Mesothelial cell of epicardium (in vitro differentiated cells): ENCODE measurements at regions not wholly inside any gene's neighbourhood (a gene's known extent, or its start where the extent isn't known, plus 50 kb on each side); places are given as distances from the start of the nearest gene placed in this dataset.

Source experiments
- DNase-seq, 2 experiments: peaks; one replicate each; pipeline ENCODE4 v3.0.0; 2021; ENCODE audit warnings: low spot score in 2 of 2; ENCODE audit not compliant: unreplicated experiment in 2 of 2
- H3K27ac Mint-ChIP-seq: 2 replicates; pipeline ENCODE4 v1.8.0; 2021; ENCODE audit warnings: mixed read lengths
- H3K27me3 Mint-ChIP-seq: 2 replicates; pipeline ENCODE4 v1.8.0; 2021; ENCODE audit warnings: low read depth, mixed read lengths
- H3K36me3 Mint-ChIP-seq: 2 replicates; pipeline ENCODE4 v1.8.0; 2021; ENCODE audit warnings: mixed read lengths
- H3K4me1 Mint-ChIP-seq: 2 replicates; pipeline ENCODE4 v1.8.0; 2021; ENCODE audit warnings: mixed read lengths
- H3K4me3 Mint-ChIP-seq: 2 replicates; pipeline ENCODE4 v1.8.0; 2021; ENCODE audit warnings: mild to moderate bottlenecking, moderate library complexity, mixed read lengths
- H3K9me3 Mint-ChIP-seq: 2 replicates; pipeline ENCODE4 v1.8.0; 2021; ENCODE audit warnings: mixed read lengths
- TF ChIP-seq, protein P1 (sequence below): fragments of 200-600 bp; sonication (generic); IDR thresholded peaks from one replicate; pipeline ENCODE4 v1.5.0; 2021; ENCODE audit warnings: antibody characterized with exemption; ENCODE audit not compliant: unreplicated experiment

DNA sequence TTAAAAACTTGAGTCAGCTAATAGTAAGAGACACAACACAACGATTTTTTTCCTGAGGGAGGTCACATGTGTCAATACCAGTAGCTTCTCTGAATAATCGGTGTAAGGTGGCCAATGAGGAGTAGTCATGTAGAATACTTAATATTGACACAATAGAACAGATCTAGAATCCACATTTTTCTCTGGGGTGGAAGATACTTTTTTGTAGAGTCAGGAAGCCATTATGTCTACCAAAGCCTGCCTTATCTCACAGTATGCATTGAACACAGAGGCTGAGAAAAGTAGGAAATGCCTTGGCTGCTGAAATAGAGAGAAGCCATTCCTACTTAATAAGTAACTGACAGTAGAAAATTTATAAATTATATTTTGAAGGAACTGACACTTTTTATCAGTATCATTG is 725.0 kb downstream of the METTL15 start:
- TF ChIP-seq, protein P1, sequence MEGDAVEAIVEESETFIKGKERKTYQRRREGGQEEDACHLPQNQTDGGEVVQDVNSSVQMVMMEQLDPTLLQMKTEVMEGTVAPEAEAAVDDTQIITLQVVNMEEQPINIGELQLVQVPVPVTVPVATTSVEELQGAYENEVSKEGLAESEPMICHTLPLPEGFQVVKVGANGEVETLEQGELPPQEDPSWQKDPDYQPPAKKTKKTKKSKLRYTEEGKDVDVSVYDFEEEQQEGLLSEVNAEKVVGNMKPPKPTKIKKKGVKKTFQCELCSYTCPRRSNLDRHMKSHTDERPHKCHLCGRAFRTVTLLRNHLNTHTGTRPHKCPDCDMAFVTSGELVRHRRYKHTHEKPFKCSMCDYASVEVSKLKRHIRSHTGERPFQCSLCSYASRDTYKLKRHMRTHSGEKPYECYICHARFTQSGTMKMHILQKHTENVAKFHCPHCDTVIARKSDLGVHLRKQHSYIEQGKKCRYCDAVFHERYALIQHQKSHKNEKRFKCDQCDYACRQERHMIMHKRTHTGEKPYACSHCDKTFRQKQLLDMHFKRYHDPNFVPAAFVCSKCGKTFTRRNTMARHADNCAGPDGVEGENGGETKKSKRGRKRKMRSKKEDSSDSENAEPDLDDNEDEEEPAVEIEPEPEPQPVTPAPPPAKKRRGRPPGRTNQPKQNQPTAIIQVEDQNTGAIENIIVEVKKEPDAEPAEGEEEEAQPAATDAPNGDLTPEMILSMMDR: no peak
- Mint-ChIP-seq H3K9me3 (no peaks in the 10 kb centered on the region), H3K4me3 (no peak overlapping the region), H3K27ac (no peak overlapping the region), H3K27me3 (no peaks in the 10 kb centered on the region), H3K36me3 (no peaks in the 10 kb centered on the region), H3K4me1 (peaks cover 11% of the 10 kb centered on the region)
- no peak for DNase-seq

GRCh38 chr11:28826807-28827206 is 718.6 kb downstream of the METTL15 start:
- TF ChIP-seq, protein P1: no peak
- Mint-ChIP-seq H3K4me1 (no peaks in the 10 kb centered on the region), H3K27me3 (no peaks in the 10 kb centered on the region), H3K27ac (no peak overlapping the region), H3K4me3 (no peak overlapping the region), H3K9me3 (peaks cover 18% of the 10 kb centered on the region), H3K36me3 (peaks cover 4% of the 10 kb centered on the region)
- DNase-seq: no peak

- TF ChIP-seq, protein P1: no peak
- H3K27me3 Mint-ChIP-seq: no peaks in the 10 kb centered on the region
- H3K4me3 Mint-ChIP-seq: no peak overlapping the region
- H3K27ac Mint-ChIP-seq: no peak overlapping the region
- H3K36me3 Mint-ChIP-seq: peaks cover 4% of the 10 kb centered on the region
- H3K4me1 Mint-ChIP-seq: no peaks in the 10 kb centered on the region
- H3K9me3 Mint-ChIP-seq: peaks cover 25% of the 10 kb centered on the region
- no peak for DNase-seq
Observed at GRCh38 chr11:28822576-28822975, 714.4 kb downstream of the METTL15 start.

GRCh38 chr11:28820296-28820989 is 712.3 kb downstream of the METTL15 start:
- no peak for DNase-seq
- Mint-ChIP-seq H3K36me3 (no peaks in the 10 kb centered on the region), H3K27me3 (no peaks in the 10 kb centered on the region), H3K4me3 (no peak overlapping the region), H3K9me3 (peaks cover 8% of the 10 kb centered on the region), H3K4me1 (no peaks in the 10 kb centered on the region), H3K27ac (no peak overlapping the region)
- TF ChIP-seq, protein P1: no peak

DNA sequence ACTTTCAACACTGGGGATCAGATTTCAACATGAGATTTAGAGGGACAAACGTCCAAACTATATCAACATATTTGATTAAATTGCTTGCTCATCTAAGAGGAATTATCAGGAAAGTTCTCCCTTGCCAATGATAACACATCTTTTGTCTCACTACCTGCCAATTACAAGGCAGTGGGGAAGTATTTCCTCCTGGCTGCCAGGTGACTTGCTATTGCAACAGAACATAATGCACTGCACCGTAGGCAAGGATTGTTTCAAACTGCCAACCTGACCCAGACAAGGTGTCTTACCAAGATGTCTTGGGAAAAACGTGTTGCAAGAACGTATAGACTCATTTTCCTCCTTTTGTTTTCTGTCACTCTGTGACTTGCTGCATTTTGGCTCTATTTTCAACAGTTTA is 711.6 kb downstream of the METTL15 start:
- no peaks in the 10 kb centered on the region for H3K4me1 Mint-ChIP-seq
- no peaks in the 10 kb centered on the region for H3K27me3 Mint-ChIP-seq
- H3K9me3 Mint-ChIP-seq: peaks cover 11% of the 10 kb centered on the region
- no peak for DNase-seq
- H3K27ac Mint-ChIP-seq: no peak overlapping the region
- no peaks in the 10 kb centered on the region for H3K36me3 Mint-ChIP-seq
- TF ChIP-seq, protein P1: no peak
- H3K4me3 Mint-ChIP-seq: no peak overlapping the region
